OCI-LY1 (cell line): ENCODE measurements at regions not wholly inside any gene's neighbourhood (a gene's known extent, or its start where the extent isn't known, plus 50 kb on each side); places are given as distances from the start of the nearest gene placed in this dataset.

Experiments
- H2AFZ ChIP-seq: fragments of 200-600 bp; sonication (generic), shearing (Covaris generic); 2 replicates; pipeline ENCODE4 v1.6.0; 2014; ENCODE audit warnings: antibody characterized with exemption, mild to moderate bottlenecking, low read length
- H3F3A ChIP-seq: fragments of 200-600 bp; sonication (generic), shearing (Covaris generic); 2 replicates; pipeline ENCODE4 v1.6.0; 2014; ENCODE audit warnings: mild to moderate bottlenecking, antibody characterized with exemption, low read length, moderate library complexity; ENCODE audit not compliant: insufficient read depth
- H3K27ac ChIP-seq: fragments of 200-600 bp; sonication (generic); 2 replicates; pipeline ENCODE4 v1.5.1; 2014; ENCODE audit warnings: low read length, mixed run types, mild to moderate bottlenecking, low read depth; ENCODE audit not compliant: poor library complexity, severe bottlenecking
- H3K27me3 ChIP-seq: fragments of 200-600 bp; sonication (generic); 2 replicates; pipeline ENCODE4 v1.6.0; 2014; ENCODE audit warnings: antibody characterized with exemption, mild to moderate bottlenecking, low read length, moderate library complexity; ENCODE audit not compliant: insufficient read depth
- H3K36me3 ChIP-seq: fragments of 200-600 bp; sonication (generic); 2 replicates; pipeline ENCODE4 v1.6.1; 2014; ENCODE audit warnings: mild to moderate bottlenecking, antibody characterized with exemption, low read length, moderate library complexity, mixed read lengths; ENCODE audit not compliant: insufficient read depth
- H3K4me1 ChIP-seq: fragments of 200-600 bp; sonication (generic); 2 replicates; pipeline ENCODE4 v1.5.1; 2014; ENCODE audit warnings: mild to moderate bottlenecking, low read length, moderate library complexity; ENCODE audit not compliant: insufficient read depth, severe bottlenecking
- H3K4me2 ChIP-seq: fragments of 200-600 bp; sonication (generic), shearing (Covaris generic); 2 replicates; pipeline ENCODE4 v1.6.1; 2014; ENCODE audit warnings: low read length
- H3K4me3 ChIP-seq: fragments of 200-600 bp; sonication (generic); 2 replicates; pipeline ENCODE4 v1.5.1; 2014; ENCODE audit warnings: low read length, low read depth, mild to moderate bottlenecking, mixed read lengths; ENCODE audit not compliant: poor library complexity, severe bottlenecking
- H3K79me2 ChIP-seq: fragments of 200-600 bp; shearing (Covaris generic); 2 replicates; pipeline ENCODE4 v1.6.1; 2016; ENCODE audit warnings: mixed run types, low read length, mixed read lengths; ENCODE audit not compliant: insufficient read depth
- H3K9ac ChIP-seq: fragments of 200-600 bp; sonication (generic), shearing (Covaris generic); 2 replicates; pipeline ENCODE4 v1.6.1; 2014; ENCODE audit warnings: mild to moderate bottlenecking, low read length, mixed read lengths
- H3K9me2 ChIP-seq: fragments of 200-600 bp; sonication (generic), shearing (Covaris generic); 2 replicates; pipeline ENCODE4 v1.6.1; 2014; ENCODE audit warnings: low read depth, mild to moderate bottlenecking, low read length, mixed read lengths
- H3K9me3 ChIP-seq: fragments of 200-600 bp; shearing (Covaris generic); 2 replicates; pipeline ENCODE4 v1.6.1; 2014; ENCODE audit warnings: low read length, mixed read lengths
- H4K20me1 ChIP-seq: fragments of 200-600 bp; sonication (generic), shearing (Covaris generic); 2 replicates; pipeline ENCODE4 v1.6.0; 2016; ENCODE audit warnings: mild to moderate bottlenecking, low read length; ENCODE audit not compliant: insufficient read depth
- EZH2 ChIP-seq: fragments of 200-600 bp; sonication (generic), shearing (Covaris generic); IDR thresholded peaks from 2 replicates; pipeline ENCODE4 v1.8.0; 2017; ENCODE audit warnings: borderline replicate concordance, mixed run types, mild to moderate bottlenecking, antibody characterized with exemption, low read length, moderate library complexity, mixed read lengths
- TF ChIP-seq, protein P1 (sequence below): fragments of 200-600 bp; sonication (generic), shearing (Covaris generic); IDR thresholded peaks from 2 replicates; pipeline ENCODE4 v1.5.1; 2017; ENCODE audit warnings: mild to moderate bottlenecking, antibody characterized with exemption, low read length, moderate library complexity, mixed read lengths

DNA sequence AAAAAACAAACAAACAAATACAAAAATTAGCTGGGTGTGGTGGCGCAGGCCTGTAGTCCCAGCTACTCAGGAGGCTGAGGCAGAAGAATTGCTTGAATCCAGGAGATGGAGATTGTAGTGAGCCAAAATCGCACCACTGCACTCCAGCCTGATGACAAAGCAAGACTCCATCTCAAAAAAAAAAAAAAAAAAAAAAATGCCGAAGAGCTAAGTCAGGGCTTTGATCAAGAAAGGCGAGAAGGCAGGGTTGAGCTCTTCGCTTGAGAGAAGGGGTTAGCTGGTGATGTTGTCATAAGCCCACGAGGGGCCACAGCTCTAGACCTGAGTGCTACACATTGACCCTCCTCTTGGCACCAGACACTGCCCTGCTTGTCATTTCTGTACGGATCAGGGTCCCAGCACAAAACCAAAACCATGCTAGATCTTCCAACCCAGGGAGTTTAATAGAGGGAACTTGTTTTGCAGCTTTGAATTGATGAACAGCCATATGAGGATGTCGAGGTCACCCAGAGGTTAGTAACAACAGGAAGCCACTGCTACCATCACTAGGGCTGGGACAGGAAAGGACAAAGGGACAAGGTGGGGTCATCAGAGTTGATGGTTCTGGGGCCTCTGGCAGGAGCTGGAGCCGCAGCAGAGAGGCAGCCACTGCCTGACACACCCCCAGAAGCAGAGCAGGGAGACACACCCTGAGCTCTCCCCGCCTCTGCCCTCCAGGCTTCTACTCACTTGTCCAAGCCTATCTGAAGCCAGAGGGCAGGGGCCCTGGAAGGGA is 122.7 kb downstream of the SNX5 start:
- H3K27me3 ChIP-seq, result no peaks in the 10 kb centered on the region; the same call in 1 of the 2 replicates
- no peaks in the 10 kb centered on the region for H3K9me3 ChIP-seq
- no peaks in the 10 kb centered on the region for H3K79me2 ChIP-seq
- no peak overlapping the region for H3K4me2 ChIP-seq
- no peak overlapping the region for H2AFZ ChIP-seq
- no peaks in the 10 kb centered on the region for H3K36me3 ChIP-seq
- no peak overlapping the region for H3K9ac ChIP-seq
- H3F3A ChIP-seq, result no peaks in the 10 kb centered on the region
- H3K4me1 ChIP-seq, result peaks cover 41% of the 10 kb centered on the region
- peak overlapping the region; percentile 25 for H3K27ac ChIP-seq
- H3K4me3 ChIP-seq, result no peak overlapping the region
- TF ChIP-seq, protein P1, sequence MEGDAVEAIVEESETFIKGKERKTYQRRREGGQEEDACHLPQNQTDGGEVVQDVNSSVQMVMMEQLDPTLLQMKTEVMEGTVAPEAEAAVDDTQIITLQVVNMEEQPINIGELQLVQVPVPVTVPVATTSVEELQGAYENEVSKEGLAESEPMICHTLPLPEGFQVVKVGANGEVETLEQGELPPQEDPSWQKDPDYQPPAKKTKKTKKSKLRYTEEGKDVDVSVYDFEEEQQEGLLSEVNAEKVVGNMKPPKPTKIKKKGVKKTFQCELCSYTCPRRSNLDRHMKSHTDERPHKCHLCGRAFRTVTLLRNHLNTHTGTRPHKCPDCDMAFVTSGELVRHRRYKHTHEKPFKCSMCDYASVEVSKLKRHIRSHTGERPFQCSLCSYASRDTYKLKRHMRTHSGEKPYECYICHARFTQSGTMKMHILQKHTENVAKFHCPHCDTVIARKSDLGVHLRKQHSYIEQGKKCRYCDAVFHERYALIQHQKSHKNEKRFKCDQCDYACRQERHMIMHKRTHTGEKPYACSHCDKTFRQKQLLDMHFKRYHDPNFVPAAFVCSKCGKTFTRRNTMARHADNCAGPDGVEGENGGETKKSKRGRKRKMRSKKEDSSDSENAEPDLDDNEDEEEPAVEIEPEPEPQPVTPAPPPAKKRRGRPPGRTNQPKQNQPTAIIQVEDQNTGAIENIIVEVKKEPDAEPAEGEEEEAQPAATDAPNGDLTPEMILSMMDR, result no peak
- TF ChIP-seq EZH2, result no peak
- no peaks in the 10 kb centered on the region for H4K20me1 ChIP-seq
- no peaks in the 10 kb centered on the region for H3K9me2 ChIP-seq

DNA sequence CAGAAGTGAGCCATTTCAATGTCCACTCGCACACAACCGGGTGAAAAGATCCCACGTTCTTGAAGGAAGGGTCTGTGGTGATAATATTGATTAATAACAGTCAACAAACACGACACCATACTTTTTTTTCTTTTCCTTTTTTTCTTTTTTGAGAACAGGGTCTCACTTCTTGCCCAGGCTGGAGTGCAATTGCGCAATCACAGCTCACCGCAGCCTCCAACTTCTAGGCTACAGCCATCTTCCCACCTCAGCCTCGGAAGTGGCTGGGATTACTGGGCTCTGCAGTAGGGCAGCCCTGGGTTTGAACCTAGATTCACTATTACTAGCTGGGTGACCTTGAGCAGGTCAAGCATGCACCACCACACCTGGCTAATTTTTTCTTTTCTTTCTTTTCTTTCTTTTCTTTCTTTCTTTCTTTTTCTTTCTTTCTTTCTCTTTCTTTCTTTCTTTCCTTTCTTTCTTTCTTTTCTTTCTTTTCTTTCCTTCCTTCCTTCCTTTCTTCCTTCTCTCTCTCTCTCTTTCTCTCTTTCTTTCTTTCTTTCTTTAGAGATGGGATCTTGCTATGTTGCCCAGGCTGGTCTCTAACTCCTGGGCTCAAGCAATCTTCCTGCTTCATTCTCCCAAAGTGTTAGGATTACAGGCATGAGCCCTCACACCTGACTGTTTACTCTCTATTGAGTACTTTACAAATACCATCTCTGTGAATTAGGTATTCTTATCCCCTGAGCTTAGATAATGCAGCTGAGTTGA is 123.9 kb downstream of the SNX5 start:
- TF ChIP-seq, protein P1, result no peak
- no peak for TF ChIP-seq EZH2
- Histone ChIP-seq H3K9me3 (no peaks in the 10 kb centered on the region), H3K9me2 (no peaks in the 10 kb centered on the region), H3K9ac (no peak overlapping the region), H3K4me3 (no peak overlapping the region), H3K27me3 (no peaks in the 10 kb centered on the region; the same call in 1 of the 2 replicates), H4K20me1 (no peaks in the 10 kb centered on the region), H3K4me1 (peaks cover 35% of the 10 kb centered on the region), H3K36me3 (no peaks in the 10 kb centered on the region), H3F3A (no peaks in the 10 kb centered on the region), H3K4me2 (no peak overlapping the region), H2AFZ (no peak overlapping the region), H3K27ac (no peak overlapping the region), H3K79me2 (no peaks in the 10 kb centered on the region)

DNA sequence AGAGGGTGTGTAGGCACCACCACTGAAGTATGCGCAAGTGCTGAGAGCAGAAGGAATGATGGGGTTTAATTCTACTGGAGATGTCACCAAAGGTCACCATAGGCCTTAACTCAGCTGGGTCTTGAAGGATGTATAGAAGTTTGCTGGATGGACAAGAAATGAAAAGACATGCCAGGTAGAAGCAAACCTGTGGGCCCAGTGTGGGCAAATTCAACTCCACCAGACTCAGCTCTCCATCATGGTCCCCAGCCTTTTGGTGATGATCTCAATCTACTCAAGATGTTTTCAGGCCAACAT is 124.5 kb downstream of the SNX5 start:
- Histone ChIP-seq H3K27me3 (no peaks in the 10 kb centered on the region; the same call in 1 of the 2 replicates), H3K4me3 (no peak overlapping the region), H3K4me1 (peaks cover 33% of the 10 kb centered on the region), H3K9me3 (no peaks in the 10 kb centered on the region), H3K79me2 (no peaks in the 10 kb centered on the region), H4K20me1 (no peaks in the 10 kb centered on the region), H3K36me3 (no peaks in the 10 kb centered on the region), H3F3A (no peaks in the 10 kb centered on the region), H3K4me2 (no peak overlapping the region), H3K9me2 (no peaks in the 10 kb centered on the region), H3K27ac (no peak overlapping the region), H3K9ac (no peak overlapping the region), H2AFZ (no peak overlapping the region)
- TF ChIP-seq, protein P1, result no peak
- TF ChIP-seq EZH2, result no peak
